Loucy (cell line): ENCODE measurements at regions not wholly inside any gene's neighbourhood (a gene's known extent, or its start where the extent isn't known, plus 50 kb on each side); places are given as distances from the start of the nearest gene placed in this dataset.

Experiments used
- EZH2phosphoT487 ChIP-seq: fragments of 200-600 bp; IDR thresholded peaks from 2 replicates; pipeline ENCODE4 v1.6.1; 2018; ENCODE audit warnings: antibody characterized with exemption, mild to moderate bottlenecking, moderate library complexity, borderline replicate concordance
- TF ChIP-seq, protein P1 (sequence below): fragments of 200-600 bp; sonication (generic); conservative IDR thresholded peaks from 2 replicates; pipeline ENCODE4 v1.5.1; 2014; ENCODE audit warnings: mild to moderate bottlenecking, antibody characterized with exemption, low read length

DNA sequence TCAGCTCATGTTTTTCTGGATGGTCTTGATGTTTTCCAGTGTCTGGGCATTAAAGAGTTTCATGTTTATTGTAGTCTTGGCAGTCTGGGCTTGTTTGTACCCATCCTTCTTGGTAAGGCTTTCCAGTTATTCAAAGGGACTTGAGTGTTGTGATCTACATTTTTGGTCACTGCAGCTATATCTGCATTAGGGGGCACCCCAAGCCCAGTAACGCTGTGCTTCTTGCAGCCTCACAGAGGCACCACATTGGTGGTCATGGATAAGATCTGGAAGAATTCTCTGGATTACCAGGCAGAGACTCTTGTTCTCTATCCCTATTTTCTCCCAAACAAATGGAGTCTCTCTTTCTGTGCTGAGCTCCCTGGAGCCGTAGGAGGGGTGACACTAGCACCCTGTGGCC lies 451.5 kb upstream of the FAT3 start:
- TF ChIP-seq, protein P1, sequence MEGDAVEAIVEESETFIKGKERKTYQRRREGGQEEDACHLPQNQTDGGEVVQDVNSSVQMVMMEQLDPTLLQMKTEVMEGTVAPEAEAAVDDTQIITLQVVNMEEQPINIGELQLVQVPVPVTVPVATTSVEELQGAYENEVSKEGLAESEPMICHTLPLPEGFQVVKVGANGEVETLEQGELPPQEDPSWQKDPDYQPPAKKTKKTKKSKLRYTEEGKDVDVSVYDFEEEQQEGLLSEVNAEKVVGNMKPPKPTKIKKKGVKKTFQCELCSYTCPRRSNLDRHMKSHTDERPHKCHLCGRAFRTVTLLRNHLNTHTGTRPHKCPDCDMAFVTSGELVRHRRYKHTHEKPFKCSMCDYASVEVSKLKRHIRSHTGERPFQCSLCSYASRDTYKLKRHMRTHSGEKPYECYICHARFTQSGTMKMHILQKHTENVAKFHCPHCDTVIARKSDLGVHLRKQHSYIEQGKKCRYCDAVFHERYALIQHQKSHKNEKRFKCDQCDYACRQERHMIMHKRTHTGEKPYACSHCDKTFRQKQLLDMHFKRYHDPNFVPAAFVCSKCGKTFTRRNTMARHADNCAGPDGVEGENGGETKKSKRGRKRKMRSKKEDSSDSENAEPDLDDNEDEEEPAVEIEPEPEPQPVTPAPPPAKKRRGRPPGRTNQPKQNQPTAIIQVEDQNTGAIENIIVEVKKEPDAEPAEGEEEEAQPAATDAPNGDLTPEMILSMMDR: peak; percentile 69
- TF ChIP-seq EZH2phosphoT487: no peak
